Hematopoietic multipotent progenitor cell treated with erythropoietin and hydrocortisone succinate and interleukin-3 and kit ligand, for 15 days (in vitro differentiated cells): ENCODE measurements at regions not wholly inside any gene's neighbourhood (a gene's known extent, or its start where the extent isn't known, plus 50 kb on each side); places are given as distances from the start of the nearest gene placed in this dataset.
"Not testable (repeated sequence)": the region's sequence is repeated elsewhere in the genome, so short reads cannot be mapped to it uniquely, and the experiment has no call there.

ENCODE experiments used
- DNase-seq: peaks from one replicate; pipeline ENCODE4 v3.0.0-alpha.2; 2015; ENCODE audit warnings: low spot score

DNA sequence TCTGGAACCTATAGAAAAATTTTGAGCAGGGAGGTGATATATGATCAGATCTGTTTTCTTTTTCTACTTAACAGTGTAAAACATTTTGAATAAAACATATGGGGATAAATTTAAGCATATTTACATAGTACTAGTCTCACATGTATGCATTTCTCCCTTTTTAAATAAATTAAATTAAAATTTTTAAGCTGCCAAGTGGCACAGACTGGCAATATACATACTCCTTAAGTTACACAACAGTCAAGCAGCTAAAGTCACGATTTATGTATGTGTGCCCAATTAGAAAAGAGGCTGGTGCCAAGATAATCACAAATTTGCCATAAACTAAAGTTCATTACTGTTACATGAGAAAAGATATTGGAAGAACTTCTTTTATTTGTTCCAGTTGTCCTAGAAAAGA, 532.0 kb downstream of the RWDD3 start:
- DNase-seq: no peak

DNA sequence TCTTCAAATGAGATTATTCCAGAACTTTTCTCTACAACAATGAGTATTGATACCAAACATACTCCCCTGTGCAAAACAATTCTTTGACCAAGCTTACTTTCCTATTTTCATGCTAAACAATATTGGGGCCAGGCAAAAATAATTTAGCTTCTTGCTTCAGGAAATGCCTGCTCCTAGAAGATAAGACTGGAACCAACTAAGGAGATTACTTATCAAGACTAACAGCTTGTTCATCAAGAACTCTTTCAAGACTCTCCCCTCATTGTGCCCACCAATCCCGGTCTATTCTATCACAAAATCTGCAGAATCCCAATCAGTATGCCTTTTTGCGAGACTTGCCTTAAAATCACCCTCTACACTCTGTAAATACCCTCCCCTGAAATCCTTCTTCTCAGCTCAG, 536.6 kb downstream of the RWDD3 start:
- no peak for DNase-seq

DNA sequence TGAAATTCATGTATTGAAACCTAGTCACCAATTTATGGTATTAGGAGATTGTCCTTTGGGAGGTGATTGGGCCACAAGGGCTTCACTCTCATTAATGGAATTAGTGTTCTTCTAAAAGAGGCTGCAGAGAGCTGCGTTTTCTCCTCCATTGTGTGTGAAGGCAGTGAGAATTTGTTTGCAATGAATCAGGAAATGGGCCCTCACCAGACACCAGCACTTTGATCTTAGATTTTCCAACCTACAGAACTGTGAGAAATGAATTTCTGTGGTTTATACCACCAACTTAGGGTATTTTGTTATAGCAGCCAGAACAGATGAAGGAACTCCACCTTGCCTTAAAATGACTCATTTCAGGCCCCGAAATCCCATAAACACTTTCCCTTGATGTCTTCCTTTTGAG, 544.2 kb downstream of the RWDD3 start:
- DNase-seq: no peak

DNA sequence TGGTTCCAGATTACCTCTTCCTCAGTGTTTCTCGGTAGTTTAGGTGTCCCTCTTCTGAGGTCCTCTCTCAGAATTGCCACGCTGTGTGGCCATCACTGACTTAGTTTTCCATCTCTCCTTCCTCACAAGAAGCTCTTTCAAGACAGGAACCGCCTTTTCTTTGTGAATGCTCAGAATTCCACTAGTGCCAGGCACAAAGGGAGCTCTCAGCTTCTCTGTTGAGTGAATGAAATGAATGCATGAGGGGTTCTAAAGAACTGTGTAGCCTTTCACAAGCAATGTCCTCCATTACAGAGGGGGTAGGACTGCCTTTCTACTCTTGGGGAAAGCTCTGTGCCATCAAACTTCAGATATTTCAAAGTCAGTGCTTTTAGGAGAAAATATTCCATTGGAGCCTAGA, 546.8 kb downstream of the RWDD3 start:
- no peak for DNase-seq

DNA sequence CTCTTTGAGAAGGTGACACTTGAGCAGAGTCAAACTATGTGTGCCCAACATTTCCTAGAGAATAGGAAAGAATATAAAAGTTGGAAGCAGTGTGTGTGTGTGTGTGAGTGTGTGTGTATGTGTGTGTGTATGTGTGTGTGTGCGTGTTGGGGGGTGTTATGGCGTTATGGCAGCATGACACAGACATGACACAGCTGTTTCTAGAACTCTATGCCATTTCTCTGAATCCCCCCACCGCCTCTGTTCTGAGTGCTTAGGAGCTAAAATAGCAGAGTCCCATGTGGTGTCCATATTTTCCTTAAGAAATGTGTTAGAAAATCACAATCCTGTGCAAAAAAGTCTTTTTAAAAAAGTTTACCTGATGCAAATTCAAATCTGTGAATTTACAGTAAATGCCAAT, 556.1 kb downstream of the RWDD3 start:
- DNase-seq: no peak

DNA sequence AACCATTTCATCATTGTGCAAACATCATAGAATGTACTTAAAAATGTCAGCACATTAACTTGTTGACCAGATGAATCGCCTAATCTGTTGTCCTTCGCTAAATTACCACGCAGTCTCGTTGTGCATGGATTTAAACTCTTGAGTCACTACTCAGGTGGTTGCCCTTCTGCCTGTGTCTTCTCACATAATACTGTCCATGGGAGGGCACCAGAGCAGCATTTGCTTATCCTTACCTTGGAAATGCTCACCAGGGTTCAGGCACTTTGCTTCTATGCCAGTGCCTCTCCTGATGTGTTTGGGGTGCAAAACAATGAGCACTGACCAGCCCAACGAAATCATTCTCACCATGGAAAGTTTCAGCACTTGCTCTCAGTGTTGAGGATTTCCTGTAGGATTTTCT, 559.9 kb downstream of the RWDD3 start:
- DNase-seq: no peak

DNA sequence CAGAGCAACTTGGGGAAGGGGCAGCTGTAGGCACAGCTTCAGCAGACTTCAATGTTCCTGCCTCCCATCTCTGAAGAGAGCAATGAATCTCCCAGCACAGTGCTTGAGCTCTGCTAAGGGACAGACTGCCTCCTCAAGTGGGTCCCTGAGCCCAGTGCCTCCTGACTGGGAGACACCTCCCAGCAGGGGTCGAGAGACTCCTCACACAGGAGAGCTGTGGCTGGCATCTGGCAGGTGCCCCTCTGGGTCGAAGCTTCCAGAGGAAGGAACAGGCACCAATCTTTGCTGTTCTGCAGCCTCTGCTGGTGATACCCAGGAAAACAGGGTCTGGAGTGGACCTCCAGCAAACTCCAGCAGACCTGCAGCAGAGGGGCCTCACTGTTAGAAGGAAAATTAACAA, 563.8 kb downstream of the RWDD3 start:
- not testable (repeated sequence) for DNase-seq

DNA sequence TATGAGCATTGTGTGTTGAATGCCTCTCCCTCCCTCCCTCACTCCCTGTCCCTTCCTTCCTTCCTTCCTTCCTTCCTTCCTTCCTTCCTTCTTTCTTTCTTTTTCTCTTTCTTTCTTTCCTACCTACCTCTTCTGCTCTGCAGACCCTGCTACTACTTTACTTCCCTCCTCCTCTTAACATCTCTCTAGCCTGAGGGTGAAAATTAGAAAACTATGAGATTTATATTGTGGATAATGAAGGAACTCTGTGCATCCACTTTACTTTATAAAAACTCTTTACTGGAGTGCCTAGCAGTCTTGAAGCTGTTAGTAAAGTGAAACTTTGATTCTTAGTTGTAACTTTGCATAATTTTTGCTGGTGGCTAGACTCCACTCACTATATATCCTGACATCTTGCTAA, 572.2 kb downstream of the RWDD3 start:
- no peak for DNase-seq

DNA sequence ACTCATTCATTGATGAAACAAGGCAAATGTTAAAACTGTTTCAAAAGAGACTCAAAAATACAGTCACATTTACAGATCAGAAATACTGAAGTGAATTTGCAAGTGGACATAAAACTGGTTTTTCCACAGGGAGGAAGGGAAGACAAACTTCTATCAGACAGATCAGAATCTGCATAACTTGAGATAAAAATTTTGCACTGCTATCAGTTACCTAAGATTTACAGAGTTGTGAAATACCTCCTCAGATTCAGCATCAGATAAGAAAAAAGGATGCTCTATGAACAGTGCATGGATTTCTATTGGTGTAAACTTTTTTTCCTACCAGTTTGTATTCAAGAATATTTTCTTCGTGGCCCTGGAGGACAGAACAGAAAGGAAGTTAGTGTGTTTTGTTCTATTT, 575.4 kb downstream of the RWDD3 start:
- DNase-seq: no peak

DNA sequence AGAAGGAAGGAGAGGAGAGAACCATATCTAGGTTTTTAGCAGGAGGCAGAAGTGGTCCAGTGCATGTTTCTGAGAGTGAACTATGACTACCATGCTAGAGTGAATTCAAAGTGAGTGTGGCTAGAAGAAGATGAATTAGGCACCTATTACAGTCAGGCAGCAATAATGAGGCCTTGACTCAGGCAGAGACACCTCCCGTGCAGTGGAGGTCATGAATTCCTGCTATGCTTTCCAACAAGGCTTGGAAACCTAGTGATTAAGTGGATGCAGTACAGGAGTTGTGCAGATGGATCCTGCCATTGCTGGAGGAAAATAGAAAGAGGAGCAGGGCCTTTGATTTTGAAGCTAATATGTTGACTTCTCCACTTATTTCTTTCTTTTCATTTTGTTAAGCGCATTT, 581.5 kb downstream of the RWDD3 start:
- DNase-seq: no peak

DNA sequence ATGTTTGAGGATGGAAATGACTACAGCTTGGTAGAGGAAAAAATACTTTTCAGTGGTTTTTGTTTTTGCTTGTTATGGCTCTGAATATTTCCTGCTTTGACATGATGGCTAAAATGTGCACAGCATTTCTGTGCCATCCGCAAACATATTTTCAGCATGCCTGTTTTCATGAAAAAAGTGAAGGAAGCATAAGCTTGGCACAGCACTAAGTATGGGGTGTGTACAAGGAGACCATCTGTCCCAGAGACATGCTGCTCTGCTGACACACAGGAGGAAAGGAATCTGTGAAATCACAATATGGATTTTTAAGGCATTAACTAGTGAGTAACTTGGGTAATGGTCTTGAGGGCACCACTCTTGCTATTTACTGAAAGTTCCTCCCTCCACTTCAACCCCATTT, 595.5 kb downstream of the RWDD3 start:
- DNase-seq: no peak

DNA sequence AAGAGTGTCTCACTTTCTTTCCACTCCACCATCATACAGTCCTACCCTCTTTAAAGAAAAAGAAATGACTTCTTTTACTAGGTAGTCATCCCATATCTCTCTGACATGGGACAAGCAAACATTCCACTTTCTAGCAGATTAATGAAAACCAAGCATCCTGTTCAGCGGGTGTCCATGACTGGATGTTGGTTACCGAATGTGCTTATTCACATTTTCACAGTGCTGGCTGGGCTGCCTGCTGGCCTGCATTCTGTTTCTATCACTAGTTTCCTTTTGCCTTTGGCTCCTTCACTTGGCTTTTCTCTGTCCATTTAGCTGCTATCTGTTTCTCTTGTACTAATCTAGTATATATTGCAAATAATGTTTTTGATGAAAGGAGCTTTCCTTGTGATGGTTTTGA, 598.4 kb downstream of the RWDD3 start:
- DNase-seq: no peak

DNA sequence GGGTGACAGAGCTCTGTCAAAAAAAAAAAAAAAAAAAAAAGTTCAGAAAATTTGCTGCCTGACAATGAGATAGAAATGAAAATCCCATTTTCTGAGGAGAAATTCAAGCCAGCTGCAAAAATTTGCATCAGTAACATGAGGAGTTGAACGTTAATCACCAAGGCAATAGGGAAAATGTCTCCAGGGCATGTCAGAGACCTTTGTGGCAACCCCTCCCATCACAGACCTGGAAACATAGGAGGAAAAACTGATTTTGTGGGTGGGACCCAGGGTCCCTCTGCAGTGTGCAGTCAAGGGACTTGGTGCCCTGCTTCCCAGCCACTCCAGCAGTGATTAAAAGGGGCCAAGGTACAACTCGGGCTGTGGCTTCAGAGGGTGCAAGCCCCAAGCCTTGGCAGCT, 615.4 kb downstream of the RWDD3 start:
- DNase-seq: no peak

DNA sequence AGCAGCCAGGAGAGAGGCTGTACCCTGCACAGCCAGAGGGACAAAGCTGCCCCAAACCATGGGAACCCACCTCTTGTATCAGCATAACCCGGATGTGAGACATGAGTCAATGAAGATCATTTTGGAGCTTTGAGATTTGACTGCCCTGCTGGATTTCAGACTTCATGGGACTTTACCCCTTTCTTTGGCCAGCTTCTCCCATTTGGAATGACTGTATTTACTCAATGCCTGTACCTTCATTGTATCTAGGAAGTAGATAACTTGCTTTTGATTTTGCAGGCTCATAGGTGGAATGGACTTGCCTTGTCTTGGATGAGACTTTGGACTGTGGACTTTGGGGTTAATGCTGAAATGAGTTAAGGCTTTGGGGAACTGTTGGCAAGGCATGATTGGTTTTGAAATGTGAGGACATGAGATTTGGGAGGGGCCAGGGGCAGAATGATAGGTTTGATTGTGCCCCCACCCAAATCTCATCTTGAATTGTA, 616.2 kb downstream of the RWDD3 start:
- DNase-seq: no peak

DNA sequence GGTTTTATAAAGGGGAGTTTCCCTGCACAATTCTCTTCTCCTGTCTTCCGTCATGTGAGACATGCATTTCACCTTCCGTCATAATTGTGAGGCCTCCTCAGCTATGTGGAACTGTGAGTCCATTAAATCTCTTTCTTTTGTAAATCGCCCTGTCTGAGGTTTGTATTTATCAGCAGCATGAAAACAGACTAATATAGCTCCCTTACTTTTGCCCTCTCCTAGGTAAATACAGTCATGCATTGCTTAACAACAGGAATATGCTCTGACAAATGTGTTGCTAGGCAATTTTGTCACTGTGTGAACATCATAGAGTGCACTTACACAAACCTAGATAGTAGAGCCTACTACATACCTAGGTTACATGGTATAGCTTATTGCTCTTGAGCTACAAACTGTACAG, 616.8 kb downstream of the RWDD3 start:
- no peak for DNase-seq

DNA sequence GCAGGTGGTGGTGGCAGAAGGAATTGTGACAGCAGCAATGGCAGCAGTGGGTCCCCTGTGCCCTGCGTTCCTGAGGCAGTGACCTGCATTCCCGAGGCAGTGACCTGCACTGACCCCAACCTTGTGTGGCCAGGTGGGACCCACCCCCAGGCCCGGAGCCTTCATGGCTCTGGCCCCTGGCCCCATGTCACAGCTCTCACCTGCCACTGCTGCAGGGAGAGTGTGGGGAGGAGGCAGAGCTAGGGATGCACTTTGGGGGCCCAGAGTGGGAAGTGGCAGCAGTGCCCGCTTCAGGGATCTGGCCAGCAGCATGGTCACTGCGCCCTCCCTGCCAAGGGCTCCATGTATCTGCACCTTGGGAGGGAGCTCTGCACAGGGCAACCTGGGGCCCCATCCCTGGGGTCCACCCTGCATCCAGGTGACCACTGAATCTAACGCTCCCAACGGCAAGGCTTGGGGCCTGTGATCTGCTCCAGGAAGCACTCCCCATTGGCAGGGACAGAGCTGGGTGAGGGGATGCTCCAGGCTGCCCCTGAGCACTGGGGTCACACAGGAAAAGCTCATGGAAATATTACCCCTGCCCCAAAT, 618.6 kb downstream of the RWDD3 start:
- DNase-seq: no peak

DNA sequence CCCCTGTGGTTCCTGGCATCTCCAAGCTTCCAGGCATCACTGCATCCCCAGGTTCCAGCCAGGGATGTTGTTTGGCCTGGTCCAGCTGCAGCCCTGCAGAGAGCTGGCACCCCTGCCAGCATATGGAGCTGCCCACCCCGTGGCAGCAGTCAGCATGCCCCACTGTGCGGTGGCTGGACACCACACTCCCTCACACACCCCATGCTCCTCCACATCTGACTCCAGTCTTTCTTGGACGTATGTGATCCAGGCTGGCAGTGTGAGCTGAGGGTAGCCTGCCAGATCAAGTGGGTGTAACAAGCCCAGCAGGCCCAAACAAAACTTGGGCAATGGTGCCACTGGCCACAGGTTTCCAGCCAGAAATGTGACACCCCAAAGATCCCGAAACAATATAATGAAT, 620.4 kb downstream of the RWDD3 start:
- no peak for DNase-seq

DNA sequence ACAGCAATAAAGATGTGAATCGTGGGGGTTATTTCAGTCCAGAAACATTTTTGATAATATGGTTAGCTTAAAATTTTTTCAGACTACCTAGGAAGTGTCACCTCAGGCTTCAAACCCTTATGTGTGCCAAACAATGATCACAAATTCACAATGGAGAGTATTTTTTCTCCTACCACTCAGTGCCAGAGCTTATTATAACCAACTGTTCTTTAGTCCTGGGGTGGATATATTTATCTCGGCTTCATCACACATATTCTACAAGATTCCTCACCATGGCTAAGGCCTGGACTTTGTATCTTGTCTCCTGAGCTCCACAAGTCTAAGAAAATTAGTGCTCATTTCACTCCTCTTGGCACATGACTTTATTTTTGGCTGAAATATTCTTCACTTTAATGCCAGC, 629.1 kb downstream of the RWDD3 start:
- no peak for DNase-seq

DNA sequence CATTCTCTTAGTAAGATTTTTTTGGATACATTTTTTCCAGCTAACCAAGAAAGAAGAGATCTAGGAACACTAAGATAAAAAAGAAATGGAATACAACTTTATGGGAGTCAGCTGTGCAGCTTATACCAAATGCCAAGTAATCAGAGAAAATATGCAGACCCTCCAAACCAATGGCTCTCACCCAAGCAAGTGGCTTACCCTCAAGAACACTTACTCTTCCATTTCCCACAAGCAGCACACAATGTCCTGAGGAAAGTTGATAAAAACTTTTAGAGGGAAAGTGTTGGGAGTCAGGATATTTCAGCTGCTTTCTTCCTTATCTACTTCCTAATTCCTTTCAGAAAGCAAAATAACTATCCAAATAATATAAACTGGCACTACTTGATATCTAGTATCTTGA, 631.8 kb downstream of the RWDD3 start:
- no peak for DNase-seq

DNA sequence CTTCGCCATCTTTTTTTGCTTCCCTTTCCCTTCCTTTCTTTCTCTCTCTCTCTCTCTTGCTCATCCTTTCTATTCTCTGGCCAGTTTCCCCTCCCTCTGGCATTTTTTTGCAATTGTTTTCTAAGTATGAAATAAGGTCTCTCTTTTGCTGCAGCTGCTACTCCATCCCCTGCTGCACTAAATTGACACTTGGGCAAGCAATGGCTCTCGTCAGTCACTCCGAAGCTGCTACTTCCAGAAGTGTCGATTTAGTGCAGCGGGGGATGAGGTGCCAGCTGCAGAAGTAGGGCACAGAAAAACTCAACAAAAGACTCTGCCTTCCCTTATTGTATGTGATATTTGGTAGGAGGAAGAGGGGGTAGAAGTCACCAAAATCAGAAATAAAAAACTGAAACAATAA, 642.3 kb downstream of the RWDD3 start:
- no peak for DNase-seq

DNA sequence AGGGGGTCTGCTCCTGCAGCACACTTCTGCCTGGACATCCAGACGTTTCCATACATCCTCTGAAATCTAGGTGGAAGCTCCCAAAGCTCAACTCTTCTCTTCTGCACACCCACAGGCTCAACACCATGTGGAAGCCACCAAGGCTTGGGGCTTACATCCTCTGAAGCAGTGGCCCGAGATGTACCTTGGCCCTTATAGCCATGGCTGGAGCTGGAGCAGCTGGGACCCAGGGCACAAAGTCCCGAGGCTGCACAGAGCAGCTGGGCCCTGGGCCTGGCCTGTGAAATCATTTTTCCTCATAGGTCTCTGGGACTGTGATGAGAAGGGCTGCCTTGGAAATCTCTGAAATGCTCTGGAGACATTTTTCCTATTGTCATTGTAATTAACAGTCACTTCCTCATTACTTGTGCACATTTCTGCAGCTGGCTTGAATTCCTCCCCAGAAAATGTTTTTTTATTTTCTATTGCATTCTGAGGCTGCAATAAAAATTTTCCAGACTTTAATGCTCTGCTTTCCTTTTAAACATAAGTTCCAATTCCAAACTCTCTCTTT, 645.6 kb downstream of the RWDD3 start:
- no peak for DNase-seq

DNA sequence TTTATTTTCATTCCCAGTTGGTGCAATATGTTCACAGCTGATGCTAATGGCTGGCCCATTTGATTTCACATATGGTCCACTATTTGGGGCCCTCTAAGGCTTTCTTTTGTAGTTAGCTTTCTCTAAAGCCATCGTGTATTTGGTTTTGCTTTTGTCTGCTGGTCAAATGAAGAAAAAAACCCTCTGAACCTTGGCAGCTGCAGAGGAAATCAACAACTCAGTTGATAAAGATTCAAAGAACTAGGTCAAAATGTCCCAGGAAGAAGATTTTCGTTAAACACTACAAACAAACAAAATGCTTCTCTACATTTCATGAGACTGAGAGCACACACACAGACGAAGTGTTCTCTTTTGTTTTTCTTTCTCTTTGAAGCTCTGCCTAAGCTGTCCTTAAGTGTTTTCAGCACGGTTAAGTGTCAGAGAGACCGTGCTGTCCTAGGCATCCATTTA, 655.0 kb downstream of the RWDD3 start:
- no peak for DNase-seq

DNA sequence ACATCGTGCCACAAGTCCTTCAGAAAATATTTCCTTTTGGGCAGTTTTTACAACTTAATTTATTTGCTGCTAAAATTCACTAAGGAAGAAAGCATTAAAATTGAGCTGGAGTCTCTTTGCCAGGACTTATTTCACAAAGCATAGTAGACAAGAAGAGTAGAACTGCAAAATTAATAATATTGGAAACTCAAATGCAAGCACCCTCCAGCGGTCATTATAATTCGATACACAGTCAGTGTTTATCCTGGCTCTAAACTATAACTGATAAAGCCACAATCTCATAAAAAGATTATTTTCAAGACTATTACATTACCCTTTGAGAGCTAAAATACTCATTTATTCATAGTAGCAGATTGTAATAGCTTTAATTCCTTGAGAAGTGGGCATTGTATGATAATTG, 655.4 kb downstream of the RWDD3 start:
- no peak for DNase-seq

DNA sequence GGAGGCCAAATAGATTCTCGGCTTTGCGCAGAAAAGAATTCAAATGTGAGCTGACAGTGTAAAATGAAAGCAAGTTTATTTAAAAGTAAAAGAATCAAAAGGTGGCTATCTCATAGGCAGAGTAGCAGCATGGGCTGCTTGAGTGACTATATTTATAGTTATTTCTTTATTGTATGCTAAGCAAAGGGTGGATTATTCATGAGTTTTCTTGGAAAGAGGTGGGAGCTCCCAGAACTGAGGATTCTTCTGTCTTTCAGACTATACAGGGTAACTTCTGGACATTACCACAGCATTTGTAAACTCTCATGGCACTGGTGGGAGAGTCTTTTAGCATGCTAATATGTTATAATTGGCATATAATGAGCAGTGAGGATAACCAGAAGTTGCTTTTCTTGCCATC, 659.9 kb downstream of the RWDD3 start:
- no peak for DNase-seq

DNA sequence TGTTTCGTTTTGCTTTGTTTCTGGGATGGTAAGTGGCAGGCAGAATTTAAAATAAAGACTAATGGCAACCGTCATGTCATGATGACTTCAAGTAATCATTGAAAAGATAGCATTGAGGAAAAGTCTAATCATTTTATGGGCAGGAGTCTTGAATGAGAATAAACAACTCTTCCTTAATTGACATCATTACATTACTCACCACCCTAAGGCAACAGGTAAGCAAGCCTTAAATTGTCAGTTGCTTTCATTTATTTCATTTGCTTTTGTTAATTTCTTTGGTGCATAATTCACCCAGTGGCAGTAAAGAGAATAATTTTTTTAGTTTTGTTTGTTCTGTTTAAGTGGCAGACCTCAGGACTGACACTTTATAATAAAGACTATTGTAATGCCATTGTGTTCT, 669.0 kb downstream of the RWDD3 start:
- DNase-seq: no peak
